Cerebellar nuclear complex (tissue), 1 donor: ENCODE measurements at regions not wholly inside any gene's neighbourhood (a gene's known extent, or its start where the extent isn't known, plus 50 kb on each side); places are given as distances from the start of the nearest gene placed in this dataset.

Source experiments
- DNase-seq, 2 experiments: peaks; one replicate each; lab custom pipeline; 2025; lab: John Stamatoyannopoulos, UW

DNA sequence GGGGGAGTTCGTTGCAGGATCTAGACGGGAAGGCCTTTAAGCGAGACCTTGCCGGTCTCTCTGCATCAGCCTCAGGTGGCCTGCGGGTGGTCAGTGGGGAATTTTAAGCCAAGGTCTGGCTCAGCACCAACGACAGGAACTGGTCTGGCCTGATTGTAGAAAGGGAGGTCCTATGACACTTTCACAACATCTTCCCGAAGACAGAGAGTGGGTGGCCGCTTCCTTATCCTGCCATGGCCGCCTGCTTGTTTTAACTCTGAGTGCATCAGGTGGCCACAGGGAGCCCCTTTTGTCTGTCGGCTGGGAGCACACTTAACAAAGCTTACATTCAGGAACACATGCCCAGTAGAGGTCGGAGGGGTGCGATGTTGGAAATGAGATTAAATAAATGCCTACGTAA, 363.7 kb upstream of the MYT1L start:
- DNase-seq, result no peak

DNA sequence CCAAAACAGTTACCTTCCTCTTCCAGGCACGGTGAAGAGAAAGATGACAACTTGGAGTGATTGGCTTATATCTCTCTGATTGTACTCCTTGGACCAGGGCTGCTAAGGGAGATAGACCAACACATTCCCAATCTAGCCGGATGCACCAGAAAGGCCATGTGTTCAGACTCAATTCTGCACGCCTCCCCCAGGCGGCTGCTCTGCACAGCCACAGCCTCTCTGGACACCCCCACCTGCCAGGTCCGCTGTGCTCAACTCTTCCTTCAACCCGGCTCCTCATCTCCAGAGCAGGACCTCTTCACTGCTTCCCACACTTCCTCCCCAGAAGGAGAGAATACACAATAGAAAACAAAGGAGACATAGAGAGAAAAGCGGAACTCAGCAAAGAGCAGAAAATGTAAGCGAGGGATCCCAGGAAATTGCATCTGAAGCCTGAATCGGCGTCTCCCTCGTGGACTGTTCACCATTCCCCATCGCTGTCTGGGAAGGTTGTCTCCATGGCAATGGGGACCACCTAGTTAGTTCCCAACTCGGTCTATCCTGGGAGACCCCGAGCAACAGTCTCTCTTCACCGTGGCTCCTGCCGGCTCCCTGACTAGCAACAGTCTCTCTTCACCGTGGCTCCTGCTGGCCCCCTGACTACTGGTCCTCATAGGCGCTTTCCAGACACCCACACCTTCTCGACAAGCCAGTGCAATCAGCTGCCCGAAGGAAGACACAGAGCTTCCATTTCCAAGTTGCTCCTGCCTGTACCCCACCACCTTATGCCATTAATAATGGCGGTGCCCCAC, 361.7 kb upstream of the MYT1L start:
- no peak for DNase-seq

GRCh38 chr2:2691419-2691818, 360.3 kb upstream of the MYT1L start:
- no peak for DNase-seq

DNA sequence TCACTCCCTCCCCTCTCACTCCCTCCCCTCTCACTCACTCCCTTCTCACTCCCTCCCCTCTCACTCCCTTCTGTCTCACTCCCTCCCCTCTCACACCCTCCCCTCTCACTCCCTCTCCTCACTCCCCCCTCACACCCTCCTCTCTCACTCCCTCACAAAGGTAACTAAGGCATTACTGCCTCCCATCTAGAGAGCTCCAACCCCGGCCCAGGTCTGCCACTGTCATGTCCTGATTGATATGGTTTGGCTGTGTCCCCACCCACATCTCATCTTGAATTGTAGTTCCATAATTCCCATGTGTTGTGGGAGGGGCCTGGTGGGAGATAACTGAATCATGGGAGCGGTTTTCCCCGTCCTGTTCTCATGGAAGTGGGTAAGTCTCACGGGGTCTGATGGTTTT, 359.9 kb upstream of the MYT1L start:
- DNase-seq, result no peak

DNA sequence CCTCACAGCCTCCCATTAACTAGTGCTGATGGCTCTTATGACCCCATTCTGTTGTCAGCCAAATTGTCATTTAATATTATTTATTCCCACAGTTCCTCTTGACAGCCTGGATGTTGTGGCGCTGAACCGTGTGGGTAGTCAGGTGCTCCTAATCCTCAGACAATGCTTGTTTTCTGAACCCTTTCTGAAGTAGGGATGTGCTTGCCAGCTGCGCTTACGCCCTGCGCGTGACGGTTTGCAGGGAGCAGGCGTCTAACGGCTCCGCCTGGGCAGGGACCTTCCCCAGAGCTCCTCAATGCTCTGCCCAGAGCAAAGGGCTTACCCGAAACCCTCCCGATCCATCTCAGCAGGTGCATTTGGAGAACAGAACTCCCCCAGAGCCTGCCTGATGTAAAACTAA, 358.2 kb upstream of the MYT1L start:
- DNase-seq, result no peak

DNA sequence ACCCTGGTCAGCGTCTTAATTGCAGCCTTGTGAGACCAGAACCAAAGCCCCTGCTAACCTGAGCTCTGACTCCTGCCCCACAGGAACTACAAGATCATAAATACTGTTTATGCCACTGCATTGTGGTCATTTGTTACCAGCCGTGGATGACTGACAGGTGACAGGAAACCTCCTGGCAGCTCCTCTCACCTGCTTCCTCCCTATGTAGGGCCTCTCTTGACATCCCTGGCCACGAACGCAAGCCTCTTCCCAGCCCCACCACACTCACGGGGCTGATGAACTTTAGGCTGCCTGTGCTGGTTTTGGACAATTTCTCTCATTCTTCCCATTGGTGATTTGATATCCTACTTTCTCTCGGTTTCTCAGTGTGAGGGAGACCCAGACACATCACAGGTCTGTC, 357.2 kb upstream of the MYT1L start:
- no peak for DNase-seq

DNA sequence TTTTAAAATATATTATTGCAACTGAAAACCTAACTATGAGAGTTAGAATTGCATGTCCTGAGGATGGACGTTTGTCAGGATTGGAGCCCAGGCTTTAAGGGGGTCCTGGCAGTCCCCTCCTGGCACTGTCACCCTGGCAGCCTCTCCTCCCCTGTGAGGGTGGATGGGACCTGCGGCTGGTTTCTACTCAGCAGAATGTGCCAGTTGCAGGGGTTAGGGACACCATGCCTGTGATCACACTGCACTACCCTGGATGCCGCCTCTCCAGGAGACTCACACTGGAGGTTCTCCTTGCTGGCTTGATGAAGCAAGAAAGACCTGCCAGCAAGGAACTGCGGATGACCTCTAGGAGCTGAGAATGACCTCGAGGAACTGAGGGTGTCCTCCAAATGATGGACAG, 356.7 kb upstream of the MYT1L start:
- DNase-seq, result no peak

- DNase-seq, result no peak
Measured at GRCh38 chr2:2686222-2686621, 355.1 kb upstream of the MYT1L start.

- no peak for DNase-seq
Measured at GRCh38 chr2:2683606-2684224, 352.6 kb upstream of the MYT1L start.

DNA sequence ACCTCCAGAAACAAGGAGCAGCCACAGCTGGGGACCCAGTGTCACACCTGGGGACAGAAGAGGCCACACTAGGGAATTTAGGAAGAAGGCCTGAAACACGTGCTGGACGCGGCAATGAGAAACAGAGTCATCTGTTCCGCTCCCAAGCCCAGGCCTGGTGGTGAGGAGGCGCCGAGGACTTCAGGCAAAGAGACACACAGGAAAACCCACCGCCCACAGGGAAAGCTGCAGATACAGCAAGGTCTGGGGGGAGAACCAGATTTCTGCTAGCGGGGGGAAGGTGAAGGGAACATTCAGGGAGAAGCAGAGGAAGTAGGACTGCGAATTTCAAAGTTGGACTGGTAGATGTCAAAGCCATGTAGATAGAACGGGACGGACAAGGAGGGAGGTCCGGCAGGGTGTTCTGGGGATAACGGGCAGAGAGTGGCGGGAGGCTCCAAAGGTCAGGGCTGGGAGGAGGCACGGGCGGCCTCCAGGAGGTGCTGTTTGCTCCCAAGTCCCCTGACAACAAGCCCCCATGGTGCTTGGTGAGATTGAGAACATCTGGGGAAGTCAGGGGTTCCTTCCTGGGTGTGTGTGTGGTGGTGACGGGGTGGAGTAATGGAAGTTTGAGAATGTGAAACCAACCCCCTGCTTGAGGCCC, 351.7 kb upstream of the MYT1L start:
- DNase-seq, result no peak

- DNase-seq, result no peak
Measured at GRCh38 chr2:2681711-2682251, 350.7 kb upstream of the MYT1L start.

DNA sequence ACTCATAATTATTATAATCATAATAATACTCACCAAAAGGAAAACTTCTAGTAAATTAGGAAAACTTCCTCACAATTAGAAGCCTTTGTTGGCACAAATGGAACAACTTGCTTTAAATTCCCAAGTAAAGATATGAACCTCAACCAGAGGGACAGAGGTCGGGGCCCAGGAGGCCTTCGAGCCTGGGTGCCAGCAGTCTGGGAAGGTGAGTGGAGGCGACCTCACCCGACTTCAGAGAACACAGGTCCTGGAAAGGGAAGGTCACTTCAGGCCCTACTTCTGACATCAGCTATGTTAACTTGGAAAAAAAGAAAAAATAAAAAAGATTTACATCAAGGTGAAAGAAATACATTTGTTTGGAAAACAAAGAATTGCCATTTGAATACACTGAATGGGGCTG, 350.0 kb upstream of the MYT1L start:
- DNase-seq, result no peak

- DNase-seq, result no peak
Measured at GRCh38 chr2:2674831-2675230, 343.8 kb upstream of the MYT1L start.

GRCh38 chr2:2673406-2673805, 342.3 kb upstream of the MYT1L start:
- no peak for DNase-seq

DNA sequence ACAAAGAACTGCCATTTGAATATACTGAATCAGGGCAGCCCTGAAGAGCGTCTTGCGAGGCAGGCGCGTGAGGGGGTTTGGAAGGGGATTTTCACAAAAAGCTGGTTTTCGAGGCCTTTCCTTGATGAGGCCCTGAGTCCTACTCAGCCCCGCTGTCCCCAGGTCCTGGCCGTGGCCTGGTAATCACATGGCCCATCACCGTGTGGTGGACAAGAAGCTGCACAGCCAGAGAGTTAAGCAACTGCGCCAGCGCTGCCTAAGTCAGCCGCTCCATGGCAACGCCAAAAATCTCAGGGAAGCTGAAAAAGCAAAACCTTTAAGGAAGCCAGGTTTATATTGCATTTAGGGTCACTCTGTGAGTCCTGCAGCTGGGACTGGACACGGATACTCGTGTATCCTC, 341.2 kb upstream of the MYT1L start:
- DNase-seq, result no peak

- DNase-seq, result no peak
Measured at GRCh38 chr2:2671826-2672225, 340.8 kb upstream of the MYT1L start.

DNA sequence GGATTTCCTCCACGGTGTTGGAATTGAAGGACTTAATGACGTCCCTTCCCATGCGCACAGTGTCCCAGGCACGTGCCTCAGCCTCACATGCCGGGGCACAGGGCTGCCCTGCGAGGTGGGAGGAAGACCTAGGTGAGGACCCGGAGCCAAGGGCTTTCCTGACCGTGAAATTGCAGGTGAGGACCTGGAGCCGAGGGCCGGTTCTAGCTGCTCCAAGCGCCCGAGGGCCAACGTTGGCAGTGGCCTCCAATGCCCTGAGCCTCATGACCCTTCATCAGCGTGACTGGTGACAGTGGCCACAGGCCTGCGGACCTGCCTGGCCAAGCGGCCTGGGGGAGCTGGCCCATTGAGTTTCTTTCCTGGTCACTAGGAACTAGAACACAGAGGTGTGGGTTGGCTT, 338.2 kb upstream of the MYT1L start:
- no peak for DNase-seq

- DNase-seq, result no peak
Measured at GRCh38 chr2:2668681-2669265, 337.7 kb upstream of the MYT1L start.

- DNase-seq, result no peak
Measured at GRCh38 chr2:2667690-2668089, 336.6 kb upstream of the MYT1L start.

GRCh38 chr2:2665834-2666133, 334.7 kb upstream of the MYT1L start:
- DNase-seq, result no peak

DNA sequence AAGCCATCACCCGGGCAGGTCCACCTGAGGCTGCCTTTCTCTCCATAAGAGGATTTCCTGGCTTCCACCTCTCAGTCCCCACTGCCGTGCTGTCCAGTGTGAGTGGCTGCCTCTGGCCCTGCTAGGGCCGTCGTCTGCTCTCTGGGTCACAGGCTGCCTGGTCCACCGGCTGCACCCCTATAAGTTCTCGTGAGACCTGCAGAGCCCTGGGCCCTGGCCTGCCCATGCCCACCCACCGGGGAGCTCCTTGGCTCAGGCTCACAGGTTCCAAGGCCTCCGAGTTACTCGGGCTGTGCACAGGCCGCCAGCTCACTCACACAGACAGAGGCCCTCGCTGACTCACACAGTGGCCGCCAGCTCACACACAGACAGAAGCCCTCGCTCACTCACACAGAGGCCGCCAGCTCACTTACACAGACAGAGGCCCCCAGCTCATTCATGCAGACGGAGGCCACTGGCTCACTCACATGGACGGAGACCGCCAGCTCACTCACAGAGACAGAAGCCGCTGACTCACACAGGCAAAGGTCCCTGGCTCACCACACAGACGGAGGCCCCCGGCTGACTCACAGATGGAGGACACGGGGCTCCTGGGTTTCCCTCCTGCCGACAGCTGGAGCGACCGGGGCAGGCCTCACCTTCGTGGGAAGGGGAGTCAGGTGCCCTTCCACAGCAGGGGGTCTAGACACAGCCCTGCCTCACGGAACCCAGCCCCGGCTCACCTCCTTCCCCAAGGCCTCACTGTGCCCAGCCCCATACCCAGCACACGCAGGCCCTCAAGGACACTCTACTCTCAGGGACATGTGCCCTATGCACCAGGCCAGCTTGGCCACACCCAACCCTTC, 334.1 kb upstream of the MYT1L start:
- no peak for DNase-seq

GRCh38 chr2:2663401-2664036, 332.4 kb upstream of the MYT1L start:
- no peak for DNase-seq
